ENCODE measurements at regions not wholly inside any gene's neighbourhood (a gene's known extent, or its start where the extent isn't known, plus 50 kb on each side); places are given as distances from the start of the nearest gene placed in this dataset.

DNA sequence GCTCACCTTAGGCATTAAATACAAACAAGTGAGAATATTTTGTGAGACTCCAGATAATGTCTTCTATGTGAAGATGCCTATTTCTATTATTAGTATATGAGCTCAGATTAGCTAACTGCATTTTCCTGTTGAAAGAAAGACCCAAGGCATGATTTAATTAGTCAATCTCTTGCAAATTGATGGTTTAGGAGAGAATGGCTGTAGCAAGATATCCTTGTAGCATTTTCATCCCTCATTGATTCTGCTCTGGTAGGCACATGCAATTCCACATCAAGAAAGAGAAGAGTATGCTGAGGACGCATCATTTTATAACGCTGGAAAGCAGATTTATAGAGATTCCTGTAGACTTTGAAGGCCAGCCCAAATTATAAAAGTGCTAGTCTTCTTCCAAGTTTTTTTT, 332.0 kb downstream of the SOX11 start:
- TF ChIP-seq EP300 (IDR thresholded peaks at IDR 0.05; ENCODE audit: borderline replicate concordance in 1 of 2, low read depth in 2 of 2, low read length in 2 of 2) (no peak), MAFK (IDR thresholded peaks at IDR 0.05; ENCODE audit: low read depth, low read length) (no peak), NRF1 (IDR thresholded peaks at IDR 0.05; ENCODE audit: low read depth, low read length) (no peak), GTF2F1 (IDR thresholded peaks at IDR 0.05; ENCODE audit: borderline replicate concordance, low read depth, low read length) (no peak)
- TF ChIP-seq, protein P1, sequence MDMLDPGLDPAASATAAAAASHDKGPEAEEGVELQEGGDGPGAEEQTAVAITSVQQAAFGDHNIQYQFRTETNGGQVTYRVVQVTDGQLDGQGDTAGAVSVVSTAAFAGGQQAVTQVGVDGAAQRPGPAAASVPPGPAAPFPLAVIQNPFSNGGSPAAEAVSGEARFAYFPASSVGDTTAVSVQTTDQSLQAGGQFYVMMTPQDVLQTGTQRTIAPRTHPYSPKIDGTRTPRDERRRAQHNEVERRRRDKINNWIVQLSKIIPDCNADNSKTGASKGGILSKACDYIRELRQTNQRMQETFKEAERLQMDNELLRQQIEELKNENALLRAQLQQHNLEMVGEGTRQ (IDR thresholded peaks at IDR 0.05; ENCODE audit: low read length): no peak
- TF ChIP-seq, protein P2, sequence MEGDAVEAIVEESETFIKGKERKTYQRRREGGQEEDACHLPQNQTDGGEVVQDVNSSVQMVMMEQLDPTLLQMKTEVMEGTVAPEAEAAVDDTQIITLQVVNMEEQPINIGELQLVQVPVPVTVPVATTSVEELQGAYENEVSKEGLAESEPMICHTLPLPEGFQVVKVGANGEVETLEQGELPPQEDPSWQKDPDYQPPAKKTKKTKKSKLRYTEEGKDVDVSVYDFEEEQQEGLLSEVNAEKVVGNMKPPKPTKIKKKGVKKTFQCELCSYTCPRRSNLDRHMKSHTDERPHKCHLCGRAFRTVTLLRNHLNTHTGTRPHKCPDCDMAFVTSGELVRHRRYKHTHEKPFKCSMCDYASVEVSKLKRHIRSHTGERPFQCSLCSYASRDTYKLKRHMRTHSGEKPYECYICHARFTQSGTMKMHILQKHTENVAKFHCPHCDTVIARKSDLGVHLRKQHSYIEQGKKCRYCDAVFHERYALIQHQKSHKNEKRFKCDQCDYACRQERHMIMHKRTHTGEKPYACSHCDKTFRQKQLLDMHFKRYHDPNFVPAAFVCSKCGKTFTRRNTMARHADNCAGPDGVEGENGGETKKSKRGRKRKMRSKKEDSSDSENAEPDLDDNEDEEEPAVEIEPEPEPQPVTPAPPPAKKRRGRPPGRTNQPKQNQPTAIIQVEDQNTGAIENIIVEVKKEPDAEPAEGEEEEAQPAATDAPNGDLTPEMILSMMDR (IDR thresholded peaks at IDR 0.05; ENCODE audit: control extremely low read depth in 1 of 3, insufficient read depth in 1 of 3, low read depth in 1 of 3, low read length in 3 of 3): no peak

Data from H1 (cell line).